Heart left ventricle (tissue), 16 donors: ENCODE measurements at regions not wholly inside any gene's neighbourhood (a gene's known extent, or its start where the extent isn't known, plus 50 kb on each side); places are given as distances from the start of the nearest gene placed in this dataset.
A peak's percentile ranks its signal among the peaks of the same experiment; 100 is the strongest.

ENCODE experiments used
- ATAC-seq, 4 donors: fragments of 200-7000 bp; cut with Tn5 transposase; one replicate each; pipeline ENCODE4 v1.9.1; 2020 to 2022; ENCODE audit warnings: moderate library complexity in 4 of 4, mild to moderate bottlenecking in 3 of 4, moderate number of reproducible peaks in 1 of 4
- DNase-seq, 5 donors: peaks; one replicate each; pipeline ENCODE4 v3.0.0-alpha.2; 2020
- H3K27ac ChIP-seq, 12 donors: fragments of 200-600 bp; sonication (generic) in 4 of 12; one replicate each; pipeline versions ENCODE4 v1.5.0 to v1.8.0; 2016 to 2022; ENCODE audit warnings: mild to moderate bottlenecking in 2 of 12
- H3K27me3 ChIP-seq, 9 donors: fragments of 200-600 bp; sonication (generic) in 2 of 9; one replicate each; pipeline versions ENCODE4 v1.5.1 to v1.8.0; 2016 to 2022; ENCODE audit warnings: mild to moderate bottlenecking in 3 of 9
- H3K36me3 ChIP-seq, 9 donors: fragments of 200-600 bp; sonication (generic) in 2 of 9; one replicate each; pipeline versions ENCODE4 v1.5.0 to v1.8.0; 2018 to 2022; ENCODE audit warnings: mild to moderate bottlenecking in 2 of 9
- H3K4me1 ChIP-seq, 12 donors: fragments of 200-600 bp; sonication (generic) in 4 of 12; one replicate each; pipeline versions ENCODE4 v1.5.0 to v1.8.0; 2016 to 2022; ENCODE audit warnings: mild to moderate bottlenecking in 3 of 12
- H3K4me3 ChIP-seq, 12 donors: fragments of 200-600 bp; sonication (generic) in 4 of 12; one replicate each; pipeline versions ENCODE4 v1.5.0 to v1.8.0; 2017 to 2022; ENCODE audit warnings: mild to moderate bottlenecking in 9 of 12, moderate library complexity in 4 of 12
- H3K9me3 ChIP-seq, 12 donors: fragments of 200-600 bp; sonication (generic) in 4 of 12; one replicate each; pipeline versions ENCODE4 v1.5.0 to v1.8.0; 2016 to 2022; ENCODE audit warnings: mild to moderate bottlenecking in 1 of 12
- POLR2A ChIP-seq, 2 donors: fragments of 450-650 bp; IDR thresholded peaks; one replicate each; pipeline ENCODE4 v1.6.1; 2017; ENCODE audit warnings: antibody characterized with exemption in 2 of 2, mild to moderate bottlenecking in 2 of 2, moderate library complexity in 2 of 2
- WGBS, 4 donors: extraction: QIAGEN DNeasy Blood & Tissue Kit in 2 of 4; methylation state at CpG; one replicate each; pipeline versions ENCODE4 v1.1.5 to v1.1.7; 2013 to 2018; 5-methylcytosine and 5-hydroxymethylcytosine counted together
- intact Hi-C, 10 donors: fragments of 100-400 bp; cut with DNase I; formaldehyde crosslinking; loops; one replicate each; pipeline versions ENCODE4 v1.11.1 to v1.14.2; 2022
- TF ChIP-seq, protein P1 (sequence below), 12 donors: fragments of 200-600 bp; sonication (generic) in 4 of 12; IDR thresholded peaks; one replicate each; pipeline versions ENCODE4 v1.5.0 to v1.8.0; 2018 to 2022; ENCODE audit warnings: antibody characterized with exemption in 12 of 12, mild to moderate bottlenecking in 5 of 12
- donor health status: ischemic (EF 13 %, LVEDD 7.1; RV severe dilation, severe dysfunction).
- donor health status: healthy with polysubstance abuse.
- donor health status: DM: no; HTN: yes; CAD: no.
- donor health status: DM: no; HTN: no; CAD: no.
- donor health status: ischemic (EF 25% LVEDD 6.9; RV normal size, moderate dysfunction).
- donor health status: ischemic (EF 25% LVEDD 5.7; RV mildly dilated, moderate dysfunction).
- donor health status: healthy.
- donor health status: DM: yes; HTN: yes; CAD: no.
- donor health status: ischemic (EF 35%, LVEDD 5.7; RV mildly dilated, moderate dysfunction).
- donor health status: nonischemic (EF 11% LVEDD 7.7; RV severe dilation, severe dysfunction).
- donor health status: DM: yes; HTN: yes; CAD: no.
- donor health status: PGD.
- donor health status: ischemic (EF 29% LVEDD 5.4; RV normal size, mild dysfunction).
- donor health status: nonischemic (EF 23%, LVEDD 6.1; RV moderate dilation, normal function).

DNA sequence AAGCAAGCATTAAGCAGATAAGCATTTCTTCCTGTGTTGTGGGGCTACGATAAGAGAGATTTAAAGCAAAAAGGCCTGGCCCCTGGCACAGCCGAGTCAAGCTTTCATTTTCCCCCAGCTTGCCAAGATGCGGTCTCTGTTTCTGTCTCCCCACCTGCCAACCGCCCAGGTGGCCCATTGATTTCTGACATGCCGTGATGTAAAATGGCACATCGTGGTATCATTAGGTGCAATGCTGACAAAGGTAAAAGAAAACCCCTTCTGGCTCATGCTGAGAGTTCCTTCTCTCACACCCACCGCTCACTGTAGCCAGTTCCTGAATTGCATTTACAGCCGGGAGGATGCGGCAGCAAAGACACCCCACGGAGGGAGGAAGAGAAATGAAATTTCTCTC lies 62.8 kb downstream of the BOD1L2 start:
- Histone ChIP-seq H3K9me3 (peaks cover 0 to 2% (median 0%) of the 10 kb centered on the region in 12 donors), H3K4me1 (peaks cover 0 to 14% (median 4%) of the 10 kb centered on the region in 12 donors), H3K4me3 (peak overlapping the region in 4 of 12 donors; percentile 5 to 20 (median 10)), H3K27ac (no peak overlapping the region), H3K36me3 (no peaks in the 10 kb centered on the region), H3K27me3 (peaks cover 0 to 34% (median 7%) of the 10 kb centered on the region in 9 donors)
- WGBS, 4 donors = 9 to 19% (median 15%) methylated on average over 10 of the region's 10 CpGs
- TF ChIP-seq POLR2A (IDR thresholded peaks at IDR 0.05) = no peak
- TF ChIP-seq, protein P1, sequence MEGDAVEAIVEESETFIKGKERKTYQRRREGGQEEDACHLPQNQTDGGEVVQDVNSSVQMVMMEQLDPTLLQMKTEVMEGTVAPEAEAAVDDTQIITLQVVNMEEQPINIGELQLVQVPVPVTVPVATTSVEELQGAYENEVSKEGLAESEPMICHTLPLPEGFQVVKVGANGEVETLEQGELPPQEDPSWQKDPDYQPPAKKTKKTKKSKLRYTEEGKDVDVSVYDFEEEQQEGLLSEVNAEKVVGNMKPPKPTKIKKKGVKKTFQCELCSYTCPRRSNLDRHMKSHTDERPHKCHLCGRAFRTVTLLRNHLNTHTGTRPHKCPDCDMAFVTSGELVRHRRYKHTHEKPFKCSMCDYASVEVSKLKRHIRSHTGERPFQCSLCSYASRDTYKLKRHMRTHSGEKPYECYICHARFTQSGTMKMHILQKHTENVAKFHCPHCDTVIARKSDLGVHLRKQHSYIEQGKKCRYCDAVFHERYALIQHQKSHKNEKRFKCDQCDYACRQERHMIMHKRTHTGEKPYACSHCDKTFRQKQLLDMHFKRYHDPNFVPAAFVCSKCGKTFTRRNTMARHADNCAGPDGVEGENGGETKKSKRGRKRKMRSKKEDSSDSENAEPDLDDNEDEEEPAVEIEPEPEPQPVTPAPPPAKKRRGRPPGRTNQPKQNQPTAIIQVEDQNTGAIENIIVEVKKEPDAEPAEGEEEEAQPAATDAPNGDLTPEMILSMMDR (IDR thresholded peaks at IDR 0.05) = no peak
- no peak for ATAC-seq
- intact Hi-C loops = no loop called here
- DNase-seq = no peak

DNA sequence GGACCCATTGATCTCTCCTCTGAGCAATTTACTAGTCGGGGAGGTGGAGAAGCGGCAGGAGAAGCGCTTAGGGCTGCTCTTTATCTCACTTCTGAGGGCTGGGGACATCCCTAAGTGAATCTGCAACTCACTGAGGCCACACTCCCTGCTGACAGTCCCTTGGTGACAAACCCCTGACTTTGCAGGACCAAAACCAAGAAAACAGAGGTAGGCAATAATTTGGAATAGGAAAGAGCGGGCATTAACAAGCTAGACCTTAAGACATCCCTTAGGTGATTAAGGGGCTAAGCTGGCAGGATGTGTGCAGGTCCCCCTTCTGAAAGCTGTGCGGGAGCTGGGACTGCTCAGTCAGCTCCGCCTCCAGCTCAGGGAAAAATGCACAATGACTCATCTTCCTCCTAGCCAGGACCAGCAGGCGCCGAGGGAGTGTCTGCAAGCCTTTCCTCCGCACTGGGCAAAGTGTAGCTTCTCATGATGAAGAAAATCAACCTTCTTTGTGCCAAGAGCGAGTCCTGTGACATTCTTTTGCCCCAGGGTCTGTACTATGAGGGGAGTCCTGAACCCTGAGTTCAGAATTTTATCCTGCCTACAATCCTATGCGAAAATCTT lies 63.3 kb downstream of the BOD1L2 start:
- Histone ChIP-seq H3K27me3 (peaks cover 0 to 34% (median 7%) of the 10 kb centered on the region in 9 donors), H3K9me3 (peaks cover 0 to 4% (median 0%) of the 10 kb centered on the region in 12 donors), H3K4me1 (peaks cover 0 to 14% (median 4%) of the 10 kb centered on the region in 12 donors), H3K27ac (no peak overlapping the region), H3K4me3 (peak overlapping the region in 4 of 12 donors; percentile 5 to 20 (median 10)), H3K36me3 (no peaks in the 10 kb centered on the region)
- 8 to 16% (median 14%) methylated on average over 8 to 11 of the region's 11 CpGs for WGBS, 4 donors
- peak in 4 of 5 donors; percentile 22 to 55 (median 30) for DNase-seq
- TF ChIP-seq, protein P1 (IDR thresholded peaks at IDR 0.05) = no peak
- TF ChIP-seq POLR2A (IDR thresholded peaks at IDR 0.05) = no peak
- ATAC-seq = peak; percentile 55 to 94 (median 86)
- intact Hi-C loops = no loop called here

DNA sequence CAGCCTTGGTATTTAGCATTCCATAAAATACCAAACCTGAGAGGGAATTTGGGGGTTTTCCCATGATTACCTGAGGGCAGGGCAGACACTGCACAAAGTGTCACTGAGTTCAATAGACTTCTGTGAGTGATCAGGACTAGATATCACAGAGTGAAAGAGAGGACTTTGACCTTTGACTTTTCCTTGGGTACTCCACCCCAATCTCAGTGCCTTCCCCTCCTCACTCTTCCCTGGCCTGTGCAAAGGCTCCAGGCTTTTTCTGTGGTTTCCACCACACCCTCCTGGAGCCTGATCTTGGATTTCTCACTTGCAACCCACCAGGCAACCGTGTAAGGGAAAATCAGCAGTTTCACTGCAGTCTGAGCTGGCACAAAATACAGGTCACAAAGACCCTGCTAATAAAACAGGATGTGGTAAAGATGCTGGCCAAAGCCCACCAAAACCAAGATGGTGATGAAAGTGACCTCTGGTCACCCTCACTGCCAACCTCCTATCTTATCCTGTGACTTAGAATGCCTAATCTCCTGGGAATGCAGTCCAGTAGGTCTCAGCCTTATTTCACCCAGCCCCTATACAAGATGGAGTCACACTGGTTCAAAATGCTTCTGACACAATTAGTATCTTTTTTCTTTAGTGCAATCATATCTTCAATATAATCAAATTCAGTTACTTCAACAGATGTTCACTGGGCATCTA lies 64.0 kb downstream of the BOD1L2 start:
- ATAC-seq (no peak), DNase-seq (no peak)
- intact Hi-C loops = no loop called here
- H3K4me1 ChIP-seq = peaks cover 0 to 14% (median 4%) of the 10 kb centered on the region in 12 donors
- TF ChIP-seq POLR2A (IDR thresholded peaks at IDR 0.05) = no peak
- TF ChIP-seq, protein P1 (IDR thresholded peaks at IDR 0.05) = no peak
- no peak overlapping the region for H3K4me3 ChIP-seq
- H3K27me3 ChIP-seq = peaks cover 0 to 34% (median 7%) of the 10 kb centered on the region in 9 donors
- H3K9me3 ChIP-seq = peaks cover 0 to 4% (median 0%) of the 10 kb centered on the region in 12 donors
- no peak overlapping the region for H3K27ac ChIP-seq
- no peaks in the 10 kb centered on the region for H3K36me3 ChIP-seq
- 44 to 57% (median 48%) methylated on average over 1 of the region's 1 CpG for WGBS, 4 donors

DNA sequence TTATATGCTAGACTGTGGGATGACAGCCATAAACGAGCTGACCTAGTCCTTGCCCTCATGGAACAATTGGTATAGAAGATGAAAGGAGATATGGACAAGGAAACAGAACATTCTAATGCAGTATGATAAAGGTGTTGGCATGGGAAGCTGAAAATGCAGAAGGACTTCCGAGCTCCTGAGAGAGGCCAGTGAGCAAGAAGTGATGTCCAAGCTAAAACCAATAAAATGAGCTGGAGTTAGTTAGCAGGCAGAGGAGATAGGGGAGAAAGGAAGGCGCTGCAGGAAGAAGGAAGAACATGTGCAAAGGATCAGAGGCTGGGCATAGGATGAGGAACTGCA lies 64.5 kb downstream of the BOD1L2 start:
- peaks cover 0 to 4% (median 0%) of the 10 kb centered on the region in 12 donors for H3K9me3 ChIP-seq
- intact Hi-C loops = no loop called here
- DNase-seq = no peak
- 61 to 75% (median 64%) methylated on average over 3 of the region's 3 CpGs for WGBS, 4 donors
- H3K36me3 ChIP-seq = no peaks in the 10 kb centered on the region
- ATAC-seq = no peak
- no peak overlapping the region for H3K27ac ChIP-seq
- H3K4me3 ChIP-seq = no peak overlapping the region
- peaks cover 0 to 32% (median 7%) of the 10 kb centered on the region in 9 donors for H3K27me3 ChIP-seq
- peaks cover 0 to 14% (median 4%) of the 10 kb centered on the region in 12 donors for H3K4me1 ChIP-seq
- TF ChIP-seq POLR2A (IDR thresholded peaks at IDR 0.05) = no peak
- TF ChIP-seq, protein P1 (IDR thresholded peaks at IDR 0.05) = no peak
